ENCODE measurements at regions not wholly inside any gene's neighbourhood (a gene's known extent, or its start where the extent isn't known, plus 50 kb on each side); places are given as distances from the start of the nearest gene placed in this dataset.

DNA sequence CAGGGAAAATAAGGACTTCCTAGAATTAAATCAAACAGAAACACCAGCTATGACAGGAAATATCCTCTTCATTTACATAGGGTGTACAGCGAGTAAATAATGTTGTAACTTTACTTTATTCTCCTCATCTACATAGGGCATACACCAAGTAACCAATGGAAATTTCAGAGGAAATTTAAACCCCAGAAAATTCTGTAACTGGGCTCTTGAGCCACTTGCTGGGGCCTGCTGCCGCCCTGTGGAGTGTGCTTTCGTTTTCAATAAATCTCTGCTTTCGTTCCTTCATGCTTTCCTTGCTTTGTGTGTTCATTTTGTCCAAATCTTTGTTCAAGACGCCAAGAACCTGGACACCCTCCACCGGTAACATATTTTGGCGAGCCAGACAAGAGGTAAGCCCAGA is 990.4 kb upstream of the CADM2 start:
- TF ChIP-seq CTCF (IDR thresholded peaks at IDR 0.05; ENCODE audit: poor library complexity) (no peak), EZH2 (IDR thresholded peaks at IDR 0.05; ENCODE audit: borderline replicate concordance) (no peak), EZH2phosphoT487 (IDR thresholded peaks at IDR 0.05; ENCODE audit: low read depth, severe bottlenecking, unreplicated experiment) (no peak)

All from hepatocyte (in vitro differentiated cells).